ENCODE measurements at regions not wholly inside any gene's neighbourhood (a gene's known extent, or its start where the extent isn't known, plus 50 kb on each side); places are given as distances from the start of the nearest gene placed in this dataset.

DNA sequence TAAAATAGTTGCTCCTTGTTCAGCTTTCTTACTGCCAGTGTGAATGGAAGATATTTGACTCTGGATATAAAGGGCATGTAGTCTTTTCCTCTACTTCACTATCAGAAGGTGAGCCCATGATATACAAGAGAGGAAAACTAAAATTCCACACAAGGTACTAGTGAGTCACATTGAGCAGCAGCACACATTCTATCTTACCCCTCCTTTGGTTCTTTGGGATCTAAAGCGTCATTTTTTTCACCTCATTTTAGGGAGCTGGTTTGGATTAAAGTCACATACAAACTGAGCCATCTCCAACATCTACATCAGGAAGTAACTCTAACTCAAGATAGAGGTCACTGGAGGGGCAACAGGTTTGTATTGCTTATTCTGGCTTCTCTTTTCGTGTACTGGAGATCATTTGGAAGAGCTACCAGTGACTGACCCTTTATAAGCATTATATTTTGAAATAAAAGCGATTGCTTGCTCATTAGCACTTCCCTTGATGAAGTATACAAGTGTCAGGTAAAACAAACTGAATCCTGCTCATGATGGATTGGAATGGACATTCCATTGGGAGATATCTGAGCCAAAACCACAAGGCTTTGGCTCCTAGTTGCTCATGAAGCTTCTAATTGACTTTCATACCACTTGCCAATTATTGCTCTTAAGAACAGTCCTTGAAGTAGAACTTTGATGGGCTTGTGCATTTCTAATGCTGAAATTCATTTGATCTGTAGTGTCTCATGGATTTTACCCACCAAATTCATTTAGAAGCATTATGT is 124.1 kb downstream of the SPCS3 start:
- no peak for TF ChIP-seq EP300 (IDR thresholded peaks at IDR 0.05)
- H3K36me3 ChIP-seq = no peaks in the 10 kb centered on the region
- DNase-seq = no peak
- no peak overlapping the region for H3K27ac ChIP-seq
- 37 to 63% (median 50%) methylated on average over 3 of the region's 3 CpGs for WGBS, 5 donors
- intact Hi-C loops (cut with DNase I; ENCODE audit: low total_unique reads) = no loop called here
- no peaks in the 10 kb centered on the region for H3K4me1 ChIP-seq
- H3K4me3 ChIP-seq = no peak overlapping the region
- H3K9me3 ChIP-seq = no peaks in the 10 kb centered on the region
- no peaks in the 10 kb centered on the region for H3K27me3 ChIP-seq

DNA sequence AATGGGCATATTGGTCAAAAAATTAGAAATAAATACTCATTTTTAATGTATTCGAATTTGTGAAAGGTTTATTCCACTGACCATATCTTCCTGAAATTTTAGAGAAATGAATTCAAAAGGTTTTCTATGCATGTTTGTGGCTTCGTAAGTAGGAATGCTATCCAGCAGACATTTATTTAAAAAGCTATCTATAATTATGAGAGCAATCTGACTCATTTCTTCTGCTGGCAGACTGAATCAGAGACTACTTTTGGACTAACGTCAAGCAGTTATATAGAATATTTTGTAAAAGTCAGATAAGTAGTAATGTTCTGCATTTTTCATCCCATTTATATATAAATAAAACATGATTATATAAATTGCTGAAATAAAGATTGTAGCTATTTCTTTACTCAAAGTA is 125.0 kb downstream of the SPCS3 start:
- intact Hi-C loops (cut with DNase I; ENCODE audit: low total_unique reads) = no loop called here
- Histone ChIP-seq H3K4me1 (no peaks in the 10 kb centered on the region), H3K4me3 (no peak overlapping the region), H3K27ac (no peak overlapping the region), H3K27me3 (no peaks in the 10 kb centered on the region), H3K36me3 (no peaks in the 10 kb centered on the region), H3K9me3 (no peaks in the 10 kb centered on the region)
- no peak for TF ChIP-seq POLR2AphosphoS5 (IDR thresholded peaks at IDR 0.05)
- TF ChIP-seq EP300 (IDR thresholded peaks at IDR 0.05) = no peak
- TF ChIP-seq, protein P1, sequence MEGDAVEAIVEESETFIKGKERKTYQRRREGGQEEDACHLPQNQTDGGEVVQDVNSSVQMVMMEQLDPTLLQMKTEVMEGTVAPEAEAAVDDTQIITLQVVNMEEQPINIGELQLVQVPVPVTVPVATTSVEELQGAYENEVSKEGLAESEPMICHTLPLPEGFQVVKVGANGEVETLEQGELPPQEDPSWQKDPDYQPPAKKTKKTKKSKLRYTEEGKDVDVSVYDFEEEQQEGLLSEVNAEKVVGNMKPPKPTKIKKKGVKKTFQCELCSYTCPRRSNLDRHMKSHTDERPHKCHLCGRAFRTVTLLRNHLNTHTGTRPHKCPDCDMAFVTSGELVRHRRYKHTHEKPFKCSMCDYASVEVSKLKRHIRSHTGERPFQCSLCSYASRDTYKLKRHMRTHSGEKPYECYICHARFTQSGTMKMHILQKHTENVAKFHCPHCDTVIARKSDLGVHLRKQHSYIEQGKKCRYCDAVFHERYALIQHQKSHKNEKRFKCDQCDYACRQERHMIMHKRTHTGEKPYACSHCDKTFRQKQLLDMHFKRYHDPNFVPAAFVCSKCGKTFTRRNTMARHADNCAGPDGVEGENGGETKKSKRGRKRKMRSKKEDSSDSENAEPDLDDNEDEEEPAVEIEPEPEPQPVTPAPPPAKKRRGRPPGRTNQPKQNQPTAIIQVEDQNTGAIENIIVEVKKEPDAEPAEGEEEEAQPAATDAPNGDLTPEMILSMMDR (IDR thresholded peaks at IDR 0.05) = no peak
- no peak for TF ChIP-seq POLR2A (IDR thresholded peaks at IDR 0.05)
- no peak for DNase-seq
- WGBS, 5 donors = 72 to 86% (median 76%) methylated on average over 3 of the region's 3 CpGs

DNA sequence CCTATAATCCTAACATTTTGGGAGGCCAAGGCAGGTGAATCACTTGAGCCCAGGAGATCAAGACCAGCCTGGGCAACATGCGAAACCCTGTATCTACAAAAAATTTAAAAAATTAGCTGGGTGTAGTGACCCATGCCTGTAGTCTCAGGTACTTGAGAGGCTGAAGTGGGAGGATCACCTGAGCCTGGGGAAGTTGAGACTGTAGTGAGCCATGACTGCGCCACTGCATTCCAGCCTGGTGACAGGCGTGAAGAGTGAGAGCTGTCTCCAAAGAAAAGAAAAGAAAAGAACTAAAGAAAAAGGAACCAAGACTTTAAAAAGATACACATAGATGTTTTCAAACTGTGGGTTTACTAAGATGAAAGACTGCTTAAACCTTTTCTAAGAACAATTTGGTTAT is 129.0 kb downstream of the SPCS3 start:
- DNase-seq = no peak
- TF ChIP-seq POLR2A (IDR thresholded peaks at IDR 0.05) = no peak
- TF ChIP-seq POLR2AphosphoS5 (IDR thresholded peaks at IDR 0.05) = no peak
- TF ChIP-seq EP300 (IDR thresholded peaks at IDR 0.05) = no peak
- TF ChIP-seq, protein P1 (IDR thresholded peaks at IDR 0.05) = no peak
- intact Hi-C loops (cut with DNase I; ENCODE audit: low total_unique reads) = no loop called here
- WGBS, 5 donors = 89 to 95% (median 91%) methylated on average over 3 of the region's 3 CpGs
- no peak overlapping the region for H3K4me3 ChIP-seq
- H3K27ac ChIP-seq = no peak overlapping the region
- H3K27me3 ChIP-seq = no peaks in the 10 kb centered on the region
- no peaks in the 10 kb centered on the region for H3K36me3 ChIP-seq
- no peaks in the 10 kb centered on the region for H3K9me3 ChIP-seq
- no peaks in the 10 kb centered on the region for H3K4me1 ChIP-seq

- WGBS, 5 donors = 70 to 84% (median 74%) methylated on average over 6 of the region's 6 CpGs
- intact Hi-C loops (cut with DNase I; ENCODE audit: low total_unique reads) = no loop called here
- H3K36me3 ChIP-seq = no peaks in the 10 kb centered on the region
- no peaks in the 10 kb centered on the region for H3K4me1 ChIP-seq
- H3K27me3 ChIP-seq = no peaks in the 10 kb centered on the region
- no peak for TF ChIP-seq POLR2AphosphoS5 (IDR thresholded peaks at IDR 0.05)
- TF ChIP-seq, protein P1 (IDR thresholded peaks at IDR 0.05) = no peak
- no peak for TF ChIP-seq POLR2A (IDR thresholded peaks at IDR 0.05)
- TF ChIP-seq EP300 (IDR thresholded peaks at IDR 0.05) = no peak
- H3K4me3 ChIP-seq = no peak overlapping the region
- DNase-seq = no peak
- no peak overlapping the region for H3K27ac ChIP-seq
- H3K9me3 ChIP-seq = peaks cover 0 to 8% (median 2%) of the 10 kb centered on the region in 4 donors
These were observed 131.7 kb downstream of the SPCS3 start for GRCh38 chr4:176451443-176451842.

GRCh38 chr4:176453079-176453478 is 133.3 kb downstream of the SPCS3 start:
- Histone ChIP-seq H3K27me3 (no peaks in the 10 kb centered on the region), H3K36me3 (no peaks in the 10 kb centered on the region), H3K27ac (no peak overlapping the region), H3K9me3 (peaks cover 0 to 8% (median 2%) of the 10 kb centered on the region in 4 donors), H3K4me3 (no peak overlapping the region), H3K4me1 (no peaks in the 10 kb centered on the region)
- TF ChIP-seq, protein P1 (IDR thresholded peaks at IDR 0.05) = no peak
- TF ChIP-seq EP300 (IDR thresholded peaks at IDR 0.05) (no peak), POLR2A (IDR thresholded peaks at IDR 0.05) (no peak), POLR2AphosphoS5 (IDR thresholded peaks at IDR 0.05) (no peak)
- intact Hi-C loops (cut with DNase I; ENCODE audit: low total_unique reads) = no loop called here
- no peak for DNase-seq

Measured in stomach (tissue), 8 donors.